WTC11 (cell line): ENCODE measurements at regions not wholly inside any gene's neighbourhood (a gene's known extent, or its start where the extent isn't known, plus 50 kb on each side); places are given as distances from the start of the nearest gene placed in this dataset.

ENCODE experiments used
- ATAC-seq: fragments of 200-7000 bp; cut with Tn5 transposase; 2 replicates; pipeline ENCODE4 v1.10.0; 2021; ENCODE audit warnings: mild to moderate bottlenecking, moderate library complexity
- CTCF ChIA-PET: fragments of 300-600 bp; sonication (Branson Sonifier 250); formaldehyde crosslinking; loops from one replicate; lab custom pipeline; 2021; ENCODE audit warnings: antibody characterized with exemption; lab: Charles Lee
- POLR2A ChIA-PET: fragments of 350-600 bp; sonication (Branson Sonifier 250); formaldehyde crosslinking; loops from one replicate; lab custom pipeline; 2021; ENCODE audit warnings: antibody characterized with exemption; lab: Charles Lee
- DNase-seq: peaks from one replicate; pipeline ENCODE4 v3.0.0; 2021; ENCODE audit warnings: low spot score
- H3K27ac Mint-ChIP-seq: 2 replicates; pipeline ENCODE4 v1.8.0; 2021; ENCODE audit warnings: mixed read lengths
- H3K27me3 Mint-ChIP-seq: 2 replicates; pipeline ENCODE4 v1.8.0; 2021; ENCODE audit warnings: low read depth, mild to moderate bottlenecking, moderate library complexity, mixed read lengths
- H3K36me3 Mint-ChIP-seq: 2 replicates; pipeline ENCODE4 v1.8.0; 2021; ENCODE audit warnings: mixed read lengths
- H3K4me1 Mint-ChIP-seq: 2 replicates; pipeline ENCODE4 v1.8.0; 2022; ENCODE audit warnings: mixed read lengths
- H3K4me3 Mint-ChIP-seq: 2 replicates; pipeline ENCODE4 v1.8.0; 2021; ENCODE audit warnings: mild to moderate bottlenecking, moderate library complexity, mixed read lengths
- H3K9me3 Mint-ChIP-seq: 2 replicates; pipeline ENCODE4 v1.8.0; 2021; ENCODE audit warnings: mixed read lengths
- AR ChIP-seq: fragments of 250-450 bp; sonication (Bioruptor Pico); IDR thresholded peaks from 2 replicates; pipeline ENCODE4 v1.9.0; 2021; ENCODE audit warnings: mild to moderate bottlenecking
- ARID4B ChIP-seq: sonication (generic); formaldehyde crosslinking; IDR thresholded peaks from 2 replicates; pipeline ENCODE4 v1.8.0; 2023; ENCODE audit warnings: missing genetic modification reagents, mild to moderate bottlenecking, borderline replicate concordance
- ATF1 ChIP-seq: sonication (generic); formaldehyde crosslinking; IDR thresholded peaks from 2 replicates; pipeline ENCODE4 v1.8.1; 2023; ENCODE audit warnings: mild to moderate bottlenecking, moderate library complexity, missing genetic modification reagents
- ATF2 ChIP-seq: sonication (generic); formaldehyde crosslinking; IDR thresholded peaks from 2 replicates; pipeline ENCODE4 v1.8.1; 2022; ENCODE audit warnings: low read depth, missing genetic modification reagents, borderline replicate concordance
- ATF3 ChIP-seq: sonication (generic); formaldehyde crosslinking; conservative IDR thresholded peaks from 2 replicates; pipeline ENCODE4 v1.8.1; 2022; ENCODE audit warnings: mild to moderate bottlenecking, missing genetic modification reagents
- CBFB ChIP-seq: sonication (generic); formaldehyde crosslinking; IDR thresholded peaks from 2 replicates; pipeline ENCODE4 v1.8.1; 2022; ENCODE audit warnings: mild to moderate bottlenecking, low read depth, missing genetic modification reagents
- CDX4 ChIP-seq: fragments of 250-450 bp; sonication (Bioruptor Pico); IDR thresholded peaks from 2 replicates; pipeline ENCODE4 v1.9.0; 2021; ENCODE audit warnings: moderate library complexity, mild to moderate bottlenecking, inconsistent platforms, borderline replicate concordance
- CREM ChIP-seq: sonication (generic); formaldehyde crosslinking; IDR thresholded peaks from 2 replicates; pipeline ENCODE4 v1.8.1; 2022; ENCODE audit warnings: mild to moderate bottlenecking, missing genetic modification reagents, moderate library complexity
- ERG ChIP-seq: fragments of 250-450 bp; sonication (Bioruptor Pico); IDR thresholded peaks from 2 replicates; pipeline ENCODE4 v1.8.0; 2021; ENCODE audit warnings: mild to moderate bottlenecking
- FOXK1 ChIP-seq: sonication (generic); formaldehyde crosslinking; IDR thresholded peaks from 2 replicates; pipeline ENCODE4 v1.8.0; 2022; ENCODE audit warnings: mild to moderate bottlenecking, moderate library complexity, missing genetic modification reagents
- GTF2I ChIP-seq: fragments of 250-450 bp; sonication (Bioruptor Pico); conservative IDR thresholded peaks from 2 replicates; pipeline ENCODE4 v1.4.0; 2021; ENCODE audit warnings: mild to moderate bottlenecking
- JUN ChIP-seq: sonication (generic); formaldehyde crosslinking; IDR thresholded peaks from 2 replicates; pipeline ENCODE4 v1.8.0; 2023; ENCODE audit warnings: mild to moderate bottlenecking, missing genetic modification reagents
- MAX ChIP-seq: sonication (generic); formaldehyde crosslinking; IDR thresholded peaks from 2 replicates; pipeline ENCODE4 v1.8.0; 2022; ENCODE audit warnings: mild to moderate bottlenecking, missing genetic modification reagents
- NFE2L1 ChIP-seq: sonication (generic); formaldehyde crosslinking; IDR thresholded peaks from 2 replicates; pipeline ENCODE4 v1.8.1; 2023; ENCODE audit warnings: missing genetic modification reagents
- SMAD4 ChIP-seq: sonication (generic); formaldehyde crosslinking; IDR thresholded peaks from 2 replicates; pipeline ENCODE4 v1.8.0; 2022; ENCODE audit warnings: mild to moderate bottlenecking, missing genetic modification reagents
- TP53 ChIP-seq: sonication (generic); formaldehyde crosslinking; IDR thresholded peaks from 2 replicates; pipeline ENCODE4 v1.8.1; 2023; ENCODE audit warnings: mild to moderate bottlenecking, missing genetic modification reagents
- ZBTB21 ChIP-seq: sonication (generic); formaldehyde crosslinking; IDR thresholded peaks from 2 replicates; pipeline ENCODE4 v1.8.1; 2023; ENCODE audit warnings: mild to moderate bottlenecking, missing genetic modification reagents, borderline replicate concordance
- ZNF138 ChIP-seq: sonication (generic); formaldehyde crosslinking; conservative IDR thresholded peaks from 2 replicates; pipeline ENCODE4 v1.8.1; 2022; ENCODE audit warnings: mild to moderate bottlenecking, moderate library complexity, missing genetic modification reagents
- ZNF219 ChIP-seq: sonication (generic); formaldehyde crosslinking; IDR thresholded peaks from 2 replicates; pipeline ENCODE4 v1.8.0; 2023; ENCODE audit warnings: missing genetic modification reagents, mild to moderate bottlenecking, borderline replicate concordance
- ZNF423 ChIP-seq: fragments of 250-450 bp; sonication (Bioruptor Pico); IDR thresholded peaks from 2 replicates; pipeline ENCODE4 v2.1.2; 2022; ENCODE audit warnings: mild to moderate bottlenecking, moderate library complexity
- ZNF512 ChIP-seq: sonication (generic); formaldehyde crosslinking; IDR thresholded peaks from 2 replicates; pipeline ENCODE4 v1.8.1; 2022; ENCODE audit warnings: missing genetic modification reagents, borderline replicate concordance
- ZNF671 ChIP-seq: fragments of 250-450 bp; sonication (Bioruptor Pico); IDR thresholded peaks from 2 replicates; pipeline ENCODE4 v1.8.0; 2021; ENCODE audit warnings: mild to moderate bottlenecking
- ZSCAN18 ChIP-seq: fragments of 250-450 bp; sonication (Bioruptor Pico); IDR thresholded peaks from 2 replicates; pipeline ENCODE4 v2.1.2; 2022; ENCODE audit warnings: mild to moderate bottlenecking, moderate library complexity

GRCh38 chr2:42999856-43000241, 207.5 kb upstream of the HAAO start (continued):
- TF ChIP-seq AR (no peak), ZNF423 (CRISPR knock-in tag) (no peak), ZNF671 (CRISPR knock-in tag) (no peak), ZNF219 (CRISPR knock-in tag) (no peak), ZSCAN18 (CRISPR knock-in tag) (no peak), MAX (no peak), JUN (CRISPR knock-in tag) (no peak), CDX4 (CRISPR knock-in tag) (no peak), ZNF138 (CRISPR knock-in tag) (no peak), FOXK1 (CRISPR knock-in tag) (no peak), GTF2I (CRISPR knock-in tag) (no peak)

GRCh38 chr2:42999391-42999841, 207.0 kb upstream of the HAAO start:
- Mint-ChIP-seq H3K4me3 (no peak overlapping the region), H3K36me3 (peaks cover 4% of the 10 kb centered on the region), H3K4me1 (no peaks in the 10 kb centered on the region; the same call in 1 of the 2 replicates), H3K9me3 (peaks cover 15% of the 10 kb centered on the region), H3K27me3 (no peaks in the 10 kb centered on the region), H3K27ac (no peak overlapping the region)
- ChIA-PET POLR2A (no interaction called here), CTCF (interaction anchor here (0.6 kb wide), 1 partner anchor 572 kb away, joined by 3 read pairs; no protein-coding TSS in a partner anchor)
- ATAC-seq (no peak), DNase-seq (no peak)
- TF ChIP-seq ARID4B (CRISPR knock-in tag) (no peak), ATF1 (CRISPR knock-in tag) (no peak), CBFB (CRISPR knock-in tag) (no peak), ZBTB21 (no peak), NFE2L1 (CRISPR knock-in tag) (no peak), SMAD4 (CRISPR knock-in tag) (no peak), ZNF512 (no peak), ATF3 (CRISPR knock-in tag) (no peak), ZNF138 (CRISPR knock-in tag) (no peak), ATF2 (CRISPR knock-in tag) (no peak), TP53 (CRISPR knock-in tag) (no peak), CREM (CRISPR knock-in tag) (no peak), ERG (CRISPR knock-in tag) (no peak)
